ENCODE measurements at regions not wholly inside any gene's neighbourhood (a gene's known extent, or its start where the extent isn't known, plus 50 kb on each side); places are given as distances from the start of the nearest gene placed in this dataset.

DNA sequence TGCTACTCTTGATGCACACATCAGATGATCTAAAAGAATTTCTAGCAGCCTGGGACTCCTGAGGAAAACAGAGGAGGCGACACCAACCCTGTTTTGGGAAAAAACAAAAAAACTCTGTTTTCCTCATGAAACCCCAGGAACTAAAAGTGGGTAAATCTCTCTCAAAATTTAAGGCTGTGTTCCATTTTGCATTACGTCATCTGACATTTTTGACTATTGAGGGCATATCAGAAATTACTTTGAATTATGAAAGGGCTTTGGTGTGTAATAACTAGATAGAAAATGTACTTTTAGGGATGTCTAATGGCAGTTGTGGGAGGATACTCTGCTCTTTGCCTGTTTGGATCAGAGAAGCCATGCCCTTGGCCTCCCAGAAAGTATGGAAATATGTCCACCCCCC, 963.0 kb downstream of the CNTNAP5 start:
- intact Hi-C loops (cut with micrococcal nuclease): no loop called here
- CTCF ChIA-PET: no interaction called here
- no peaks in the 10 kb centered on the region for H3K27me3 Mint-ChIP-seq
- H3K4me3 Mint-ChIP-seq: no peak overlapping the region
- H3K36me3 Mint-ChIP-seq (ENCODE audit: low read depth): no peaks in the 10 kb centered on the region
- POLR2A ChIA-PET: no interaction called here
- no peaks in the 10 kb centered on the region for H3K4me1 Mint-ChIP-seq (ENCODE audit: low read depth)
- ATAC-seq: no peak
- TF ChIP-seq, protein P1, sequence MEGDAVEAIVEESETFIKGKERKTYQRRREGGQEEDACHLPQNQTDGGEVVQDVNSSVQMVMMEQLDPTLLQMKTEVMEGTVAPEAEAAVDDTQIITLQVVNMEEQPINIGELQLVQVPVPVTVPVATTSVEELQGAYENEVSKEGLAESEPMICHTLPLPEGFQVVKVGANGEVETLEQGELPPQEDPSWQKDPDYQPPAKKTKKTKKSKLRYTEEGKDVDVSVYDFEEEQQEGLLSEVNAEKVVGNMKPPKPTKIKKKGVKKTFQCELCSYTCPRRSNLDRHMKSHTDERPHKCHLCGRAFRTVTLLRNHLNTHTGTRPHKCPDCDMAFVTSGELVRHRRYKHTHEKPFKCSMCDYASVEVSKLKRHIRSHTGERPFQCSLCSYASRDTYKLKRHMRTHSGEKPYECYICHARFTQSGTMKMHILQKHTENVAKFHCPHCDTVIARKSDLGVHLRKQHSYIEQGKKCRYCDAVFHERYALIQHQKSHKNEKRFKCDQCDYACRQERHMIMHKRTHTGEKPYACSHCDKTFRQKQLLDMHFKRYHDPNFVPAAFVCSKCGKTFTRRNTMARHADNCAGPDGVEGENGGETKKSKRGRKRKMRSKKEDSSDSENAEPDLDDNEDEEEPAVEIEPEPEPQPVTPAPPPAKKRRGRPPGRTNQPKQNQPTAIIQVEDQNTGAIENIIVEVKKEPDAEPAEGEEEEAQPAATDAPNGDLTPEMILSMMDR (IDR thresholded peaks at IDR 0.05): no peak
- H3K9me3 Mint-ChIP-seq: peaks cover 9% of the 10 kb centered on the region
- no peak for DNase-seq
- no peak overlapping the region for H3K27ac Mint-ChIP-seq

DNA sequence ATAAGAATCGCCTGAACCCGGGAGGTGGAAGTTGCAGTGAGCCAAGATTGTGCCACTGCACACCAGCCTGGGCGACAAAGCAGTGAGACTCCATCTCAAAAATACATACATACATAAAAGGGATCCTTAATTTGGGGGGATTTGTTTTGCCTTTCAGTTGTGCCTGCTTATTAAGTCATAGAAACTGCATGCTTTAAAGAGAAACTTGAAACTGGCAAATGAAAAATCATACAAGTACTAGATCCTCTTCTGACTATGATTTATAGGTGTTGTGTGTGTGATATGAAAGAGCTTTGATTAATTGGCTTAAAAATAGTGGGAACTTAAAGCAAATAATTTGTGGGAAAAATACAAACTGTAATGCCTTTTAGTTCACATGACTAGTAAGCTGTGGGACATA, 963.7 kb downstream of the CNTNAP5 start:
- H3K9me3 Mint-ChIP-seq: peaks cover 9% of the 10 kb centered on the region
- CTCF ChIA-PET: no interaction called here
- H3K27ac Mint-ChIP-seq: no peak overlapping the region
- DNase-seq: no peak
- H3K27me3 Mint-ChIP-seq: no peaks in the 10 kb centered on the region
- no peaks in the 10 kb centered on the region for H3K4me1 Mint-ChIP-seq (ENCODE audit: low read depth)
- H3K36me3 Mint-ChIP-seq (ENCODE audit: low read depth): no peaks in the 10 kb centered on the region
- no peak for ATAC-seq
- POLR2A ChIA-PET: no interaction called here
- no peak overlapping the region for H3K4me3 Mint-ChIP-seq
- intact Hi-C loops (cut with micrococcal nuclease): no loop called here
- TF ChIP-seq, protein P1 (IDR thresholded peaks at IDR 0.05): no peak

DNA sequence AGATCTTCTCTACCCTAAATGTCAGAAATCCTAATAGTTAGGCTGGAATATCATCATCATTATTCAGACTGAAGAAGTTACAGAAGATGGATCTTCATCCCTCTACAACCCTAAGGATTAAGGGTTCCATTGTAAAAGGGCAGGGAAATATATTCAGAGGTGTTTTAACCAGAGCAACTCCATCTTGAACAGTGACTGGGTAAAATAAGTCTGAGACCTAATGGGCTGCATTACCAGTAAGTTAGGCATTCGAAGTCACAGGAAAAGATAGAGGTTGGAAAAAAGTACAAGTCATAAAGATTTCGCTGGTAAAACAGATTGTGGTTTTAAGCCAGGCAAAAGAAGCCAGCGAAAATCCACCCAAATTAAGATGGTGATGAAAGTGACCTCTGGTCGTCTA, 968.7 kb downstream of the CNTNAP5 start:
- H3K4me1 Mint-ChIP-seq (ENCODE audit: low read depth): no peaks in the 10 kb centered on the region
- no peak for DNase-seq
- no peak for ATAC-seq
- no peak overlapping the region for H3K4me3 Mint-ChIP-seq
- H3K27me3 Mint-ChIP-seq: no peaks in the 10 kb centered on the region
- no peaks in the 10 kb centered on the region for H3K36me3 Mint-ChIP-seq (ENCODE audit: low read depth)
- H3K27ac Mint-ChIP-seq: no peak overlapping the region
- intact Hi-C loops (cut with micrococcal nuclease): no loop called here
- H3K9me3 Mint-ChIP-seq: peaks cover 3% of the 10 kb centered on the region
- CTCF ChIA-PET: no interaction called here
- POLR2A ChIA-PET: no interaction called here
- TF ChIP-seq, protein P1 (IDR thresholded peaks at IDR 0.05): no peak

DNA sequence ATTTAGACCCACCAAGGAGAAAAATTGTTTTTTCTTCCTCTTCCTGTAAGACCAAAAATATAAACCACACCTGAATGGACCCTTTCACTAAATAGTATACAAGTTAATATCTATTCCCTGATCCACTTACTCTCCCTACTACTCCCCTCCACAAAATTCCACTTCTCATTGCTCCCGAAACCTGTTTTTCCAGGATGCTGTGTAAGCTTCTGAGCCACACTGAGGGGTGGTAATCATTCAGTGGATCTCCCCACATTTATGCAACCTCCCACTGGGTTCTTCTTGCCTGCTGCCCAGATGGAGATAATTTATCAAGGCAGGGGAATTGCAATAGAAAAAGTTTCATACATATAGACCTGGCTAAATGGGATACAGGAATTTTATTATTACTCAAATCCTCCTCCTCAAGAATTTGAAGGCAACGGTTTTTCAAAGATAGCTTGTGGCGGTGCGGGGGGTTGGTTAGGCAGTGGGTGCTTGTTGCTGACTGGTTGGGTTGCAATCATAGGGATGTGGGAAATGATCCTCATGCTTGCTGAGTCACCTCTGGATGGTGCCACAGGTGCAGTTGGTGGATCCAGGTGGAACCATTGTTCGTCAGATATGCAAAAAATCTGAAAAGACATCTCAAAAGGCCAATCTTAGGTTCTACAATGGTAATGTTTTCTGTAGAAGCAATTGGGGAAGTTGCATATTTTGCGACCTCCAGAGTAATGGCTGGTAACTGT, 970.3 kb downstream of the CNTNAP5 start:
- no peaks in the 10 kb centered on the region for H3K36me3 Mint-ChIP-seq (ENCODE audit: low read depth)
- H3K27ac Mint-ChIP-seq: no peak overlapping the region
- DNase-seq: no peak
- H3K27me3 Mint-ChIP-seq: no peaks in the 10 kb centered on the region
- intact Hi-C loops (cut with micrococcal nuclease): no loop called here
- H3K9me3 Mint-ChIP-seq: peaks cover 3% of the 10 kb centered on the region
- H3K4me3 Mint-ChIP-seq: no peak overlapping the region
- TF ChIP-seq, protein P1 (IDR thresholded peaks at IDR 0.05): no peak
- ChIA-PET CTCF (no interaction called here), POLR2A (no interaction called here)
- no peak for ATAC-seq
- no peaks in the 10 kb centered on the region for H3K4me1 Mint-ChIP-seq (ENCODE audit: low read depth)

DNA sequence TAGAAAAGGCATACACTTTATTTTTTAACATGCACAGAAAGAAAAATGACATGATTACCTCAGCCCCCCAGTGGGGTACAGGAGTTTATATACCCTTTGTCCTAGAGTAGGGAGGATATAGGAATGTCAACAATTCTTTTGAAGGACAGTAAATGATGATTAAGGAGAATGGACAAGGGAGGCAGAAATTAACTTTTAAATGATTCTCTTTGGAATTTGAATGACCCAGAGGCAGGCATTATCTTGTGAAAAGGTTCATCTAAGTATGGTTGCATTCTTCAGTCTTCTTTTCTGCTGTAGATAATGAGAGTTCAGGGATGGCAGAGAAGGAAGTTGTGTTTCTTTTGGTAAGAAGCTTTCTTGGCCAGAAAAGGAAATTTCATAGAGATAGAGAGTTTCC, 971.3 kb downstream of the CNTNAP5 start:
- CTCF ChIA-PET: no interaction called here
- TF ChIP-seq, protein P1 (IDR thresholded peaks at IDR 0.05): no peak
- Mint-ChIP-seq H3K4me3 (no peak overlapping the region), H3K27ac (no peak overlapping the region), H3K9me3 (no peaks in the 10 kb centered on the region), H3K36me3 (ENCODE audit: low read depth) (no peaks in the 10 kb centered on the region), H3K27me3 (no peaks in the 10 kb centered on the region), H3K4me1 (ENCODE audit: low read depth) (no peaks in the 10 kb centered on the region)
- POLR2A ChIA-PET: no interaction called here
- no peak for DNase-seq
- intact Hi-C loops (cut with micrococcal nuclease): no loop called here
- ATAC-seq: no peak

All from activated CD8-positive, alpha-beta T cell treated with anti-CD3 and anti-CD28 coated beads for 36 hours (primary cell).